ENCODE measurements at regions not wholly inside any gene's neighbourhood (a gene's known extent, or its start where the extent isn't known, plus 50 kb on each side); places are given as distances from the start of the nearest gene placed in this dataset.

DNA sequence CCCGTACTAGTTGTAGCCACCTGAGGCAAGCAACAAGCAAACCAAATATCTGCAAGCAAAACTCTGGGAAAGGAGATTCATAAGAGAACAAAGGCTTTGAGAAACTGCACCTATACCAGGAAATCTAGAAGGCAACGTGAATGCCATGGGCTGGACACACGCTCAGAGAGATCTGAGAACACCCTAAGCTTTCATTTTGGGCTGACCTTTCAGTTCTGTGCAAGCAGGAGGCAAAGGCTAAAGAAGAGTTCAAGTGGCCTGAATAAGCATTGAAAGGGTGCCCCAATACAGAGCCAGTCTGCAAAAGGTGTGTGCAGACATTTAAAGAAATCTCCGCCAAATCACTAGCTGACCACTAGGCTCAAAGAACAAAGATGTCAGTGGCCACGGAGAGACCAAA lies 461.6 kb downstream of the PYDC2 start:
- TF ChIP-seq CTCF (IDR thresholded peaks at IDR 0.05; ENCODE audit: low read depth, low read length, poor library complexity, severe bottlenecking) (no peak), EZH2phosphoT487 (IDR thresholded peaks at IDR 0.05; ENCODE audit: borderline replicate concordance, low read length) (no peak)

Measured in DOHH2 (cell line).